Caco-2 (cell line): ENCODE measurements at regions not wholly inside any gene's neighbourhood (a gene's known extent, or its start where the extent isn't known, plus 50 kb on each side); places are given as distances from the start of the nearest gene placed in this dataset.

Experiments
- BruUV-seq: library from RNA; stranded (reverse); fragments of 400-500 nt; replicated peaks from 2 replicates; lab custom pipeline; 2021; lab: Mats Ljungman, UMichigan
- CTCF ChIA-PET: fragments of 300-600 bp; sonication (Branson Sonifier 250); formaldehyde crosslinking; loops from one replicate; lab custom pipeline; 2022; ENCODE audit warnings: antibody characterized with exemption; lab: Charles Lee
- POLR2A ChIA-PET: fragments of 300-600 bp; sonication (Branson Sonifier 250); formaldehyde crosslinking; loops from one replicate; lab custom pipeline; 2022; ENCODE audit warnings: antibody characterized with exemption; lab: Charles Lee
- DNase-seq, 2 experiments: peaks; one replicate each; pipeline versions ENCODE4 v3.0.0 to v3.0.0-alpha.2; 2020 to 2022
- H3K27me3 ChIP-seq: replicated peaks from 2 replicates; pipeline ENCODE4 v1.6.0; 2011; ENCODE audit warnings: low read length; ENCODE audit not compliant: control insufficient read depth, insufficient read depth
- H3K36me3 ChIP-seq: 2 replicates; pipeline ENCODE4 v1.5.1; 2011; ENCODE audit warnings: low read length; ENCODE audit not compliant: control insufficient read depth, insufficient read depth
- H3K4me1 ChIP-seq: fragments of 250-450 bp; sonication (Bioruptor Pico); 2 replicates; pipeline ENCODE4 v1.5.1; 2020; ENCODE audit warnings: mild to moderate bottlenecking
- H3K4me3 ChIP-seq: 2 replicates; pipeline ENCODE4 v1.5.1; 2011; ENCODE audit warnings: low read depth, mild to moderate bottlenecking, control low read depth, low read length
- H3K9me3 ChIP-seq: fragments of 250-450 bp; sonication (Bioruptor Pico); 2 replicates; pipeline ENCODE4 v1.5.1; 2020; ENCODE audit warnings: mild to moderate bottlenecking, moderate library complexity
- H3K27ac Mint-ChIP-seq: one replicate; pipeline ENCODE4 v1.8.0; 2022; ENCODE audit warnings: mixed read lengths; ENCODE audit not compliant: unreplicated experiment
- H3K27me3 Mint-ChIP-seq: one replicate; pipeline ENCODE4 v1.8.0; 2022; ENCODE audit warnings: mixed read lengths; ENCODE audit not compliant: insufficient read depth, unreplicated experiment
- H3K36me3 Mint-ChIP-seq: one replicate; pipeline ENCODE4 v1.8.0; 2022; ENCODE audit warnings: mild to moderate bottlenecking, mixed read lengths; ENCODE audit not compliant: insufficient read depth, unreplicated experiment
- H3K4me1 Mint-ChIP-seq: one replicate; pipeline ENCODE4 v1.8.0; 2022; ENCODE audit warnings: low read depth, mixed read lengths; ENCODE audit not compliant: unreplicated experiment
- H3K4me3 Mint-ChIP-seq: one replicate; pipeline ENCODE4 v1.8.0; 2022; ENCODE audit warnings: mild to moderate bottlenecking, moderate library complexity, mixed read lengths; ENCODE audit not compliant: unreplicated experiment
- H3K9me3 Mint-ChIP-seq: one replicate; pipeline ENCODE4 v1.8.0; 2022; ENCODE audit warnings: mixed read lengths; ENCODE audit not compliant: unreplicated experiment
- CTCF ChIP-seq, 2 experiments: fragments of 200-600 bp in 1 of 2; IDR thresholded peaks; 1 replicate in 1 of 2; 2 replicates in 1 of 2; pipeline versions ENCODE4 v1.5.1 to v1.8.0; 2011 to 2022; ENCODE audit warnings: antibody characterized with exemption in 1 of 2, control low read depth in 1 of 2, inconsistent platforms in 1 of 2, low read depth in 1 of 2, low read length in 1 of 2, mild to moderate bottlenecking in 1 of 2, moderate library complexity in 1 of 2; ENCODE audit not compliant: insufficient read depth in 1 of 2, severe bottlenecking in 1 of 2, unreplicated experiment in 1 of 2
- intact Hi-C: fragments of 100-400 bp; cut with micrococcal nuclease; formaldehyde crosslinking; loops from one replicate; pipeline ENCODE4 v1.10.0; 2022; ENCODE audit not compliant: unreplicated experiment

- Mint-ChIP-seq H3K4me1 (no peaks in the 10 kb centered on the region), H3K36me3 (no peaks in the 10 kb centered on the region), H3K27me3 (no peaks in the 10 kb centered on the region), H3K27ac (no peak overlapping the region), H3K9me3 (peaks cover 1% of the 10 kb centered on the region), H3K4me3 (no peak overlapping the region)
- TF ChIP-seq CTCF (IDR thresholded peaks at IDR 0.05; ENCODE audit: insufficient read depth in 1 of 2, low read depth in 1 of 2, low read length in 1 of 2, severe bottlenecking in 1 of 2, unreplicated experiment in 1 of 2): no peak
- no TSS peak for BruUV-seq
- DNase-seq: no peak
- no peaks in the 10 kb centered on the region for H3K27me3 ChIP-seq
- ChIA-PET POLR2A (no interaction called here), CTCF (no interaction called here)
- no peaks in the 10 kb centered on the region for H3K9me3 ChIP-seq
- H3K36me3 ChIP-seq: no peaks in the 10 kb centered on the region
- H3K4me1 ChIP-seq: no peaks in the 10 kb centered on the region
- no peak overlapping the region for H3K4me3 ChIP-seq
- intact Hi-C loops: loop anchor here (1.0 kb wide), 1 partner anchor 206 kb away; no protein-coding TSS in a partner anchor
Observed at GRCh38 chr12:24573621-24574020, 375.3 kb downstream of the BCAT1 start.

- peaks cover 20% of the 10 kb centered on the region; the same call in 1 of the 2 replicates for H3K4me1 ChIP-seq
- Mint-ChIP-seq H3K9me3 (no peaks in the 10 kb centered on the region), H3K4me1 (peaks cover 24% of the 10 kb centered on the region), H3K27ac (no peak overlapping the region), H3K4me3 (no peak overlapping the region), H3K36me3 (peaks cover 27% of the 10 kb centered on the region), H3K27me3 (no peaks in the 10 kb centered on the region)
- no peaks in the 10 kb centered on the region for H3K36me3 ChIP-seq
- no peaks in the 10 kb centered on the region for H3K27me3 ChIP-seq
- no peaks in the 10 kb centered on the region for H3K9me3 ChIP-seq
- no peak for DNase-seq
- intact Hi-C loops: loop anchor here (2.0 to 10.0 kb wide), 3 partner anchors 30 to 550 kb away; no protein-coding TSS in a partner anchor
- ChIA-PET CTCF (no interaction called here), POLR2A (no interaction called here)
- no peak overlapping the region for H3K4me3 ChIP-seq
- TF ChIP-seq CTCF (IDR thresholded peaks at IDR 0.05; ENCODE audit: insufficient read depth in 1 of 2, low read depth in 1 of 2, low read length in 1 of 2, severe bottlenecking in 1 of 2, unreplicated experiment in 1 of 2): no peak
- BruUV-seq: no TSS peak
Observed at GRCh38 chr12:24565300-24565699, 383.6 kb downstream of the BCAT1 start.

- DNase-seq: peak; percentile 52 to 61
- intact Hi-C loops: loop anchor here (1.0 to 10.0 kb wide), 3 partner anchors 54 to 548 kb away; no protein-coding TSS in a partner anchor
- Mint-ChIP-seq H3K36me3 (peaks cover 27% of the 10 kb centered on the region), H3K9me3 (no peaks in the 10 kb centered on the region), H3K4me3 (peak overlapping the region; percentile 94), H3K27me3 (no peaks in the 10 kb centered on the region), H3K4me1 (peaks cover 30% of the 10 kb centered on the region), H3K27ac (peak overlapping the region; percentile 73)
- Histone ChIP-seq H3K36me3 (no peaks in the 10 kb centered on the region), H3K27me3 (no peaks in the 10 kb centered on the region), H3K4me3 (peak overlapping the region; percentile 84), H3K4me1 (peaks cover 39% of the 10 kb centered on the region; the same call in 1 of the 2 replicates), H3K9me3 (no peaks in the 10 kb centered on the region)
- no peak for TF ChIP-seq CTCF (IDR thresholded peaks at IDR 0.05; ENCODE audit: insufficient read depth in 1 of 2, low read depth in 1 of 2, low read length in 1 of 2, severe bottlenecking in 1 of 2, unreplicated experiment in 1 of 2)
- ChIA-PET CTCF (interaction anchor here (0.5 to 1.0 kb wide), 4 partner anchors 9 to 455 kb away, joined by 3 to 8 read pairs (median 4); no protein-coding TSS in a partner anchor), POLR2A (interaction anchor here (0.6 to 0.9 kb wide), 2 partner anchors 25 to 192 kb away, joined by 3 read pairs; no protein-coding TSS in a partner anchor)
- BruUV-seq: no TSS peak
Observed at GRCh38 chr12:24562771-24563431, 386.0 kb downstream of the BCAT1 start.
